HepG2 (cell line): ENCODE measurements at regions not wholly inside any gene's neighbourhood (a gene's known extent, or its start where the extent isn't known, plus 50 kb on each side); places are given as distances from the start of the nearest gene placed in this dataset.

Source experiments
- CENPT ChIP-seq: sonication (generic); formaldehyde crosslinking; IDR thresholded peaks from 2 replicates; pipeline ENCODE4 v1.8.0; 2022; ENCODE audit warnings: low read depth, mild to moderate bottlenecking, moderate library complexity, missing genetic modification reagents
- HMGXB3 ChIP-seq: sonication (generic); formaldehyde crosslinking; IDR thresholded peaks from 2 replicates; pipeline ENCODE4 v1.4.0; 2020; ENCODE audit warnings: missing genetic modification reagents, borderline replicate concordance
- KDM2A ChIP-seq: sonication (generic); formaldehyde crosslinking; IDR thresholded peaks from 2 replicates; pipeline ENCODE4 v1.4.0; 2020; ENCODE audit warnings: low read depth, missing genetic modification reagents, borderline replicate concordance
- SMC3 ChIP-seq: IDR thresholded peaks from 2 replicates; pipeline ENCODE4 v1.6.1; 2011; ENCODE audit warnings: low read length, improper control_type of control experiment
- TCF7 ChIP-seq: sonication (generic); IDR thresholded peaks from 2 replicates; pipeline ENCODE4 v1.6.1; 2016; ENCODE audit warnings: antibody characterized with exemption, low read depth
- ZKSCAN1 ChIP-seq: fragments of 150-350 bp; IDR thresholded peaks from 2 replicates; pipeline ENCODE4 v1.6.1; 2014; ENCODE audit warnings: low read length
- ZNF24 ChIP-seq: fragments of 450-650 bp; IDR thresholded peaks from 2 replicates; pipeline ENCODE4 v1.6.1; 2017; ENCODE audit warnings: antibody characterized with exemption, mild to moderate bottlenecking
- ZNF407 ChIP-seq: sonication (generic); formaldehyde crosslinking; IDR thresholded peaks from one replicate; pipeline ENCODE4 v1.5.1; 2020; ENCODE audit warnings: mild to moderate bottlenecking, missing genetic modification reagents; ENCODE audit errors: not compliant biosample characterization

GRCh38 chrX:27381419-27381818 lies 81.7 kb downstream of the PPP4R3C start:
- TF ChIP-seq ZKSCAN1, result no peak
- no peak for TF ChIP-seq SMC3
- TF ChIP-seq TCF7, result no peak
- no peak for TF ChIP-seq ZNF407
- TF ChIP-seq CENPT (CRISPR knock-in tag), result no peak
- no peak for TF ChIP-seq KDM2A (CRISPR knock-in tag)
- TF ChIP-seq HMGXB3, result no peak
- TF ChIP-seq ZNF24, result no peak
